HG03521 (cell line): ENCODE measurements at regions not wholly inside any gene's neighbourhood (a gene's known extent, or its start where the extent isn't known, plus 50 kb on each side); places are given as distances from the start of the nearest gene placed in this dataset.
A peak's percentile ranks its signal among the peaks of the same experiment; 100 is the strongest.
"Not testable (repeated sequence)": the region's sequence is repeated elsewhere in the genome, so short reads cannot be mapped to it uniquely, and the experiment has no call there.

Experiments used
- ATAC-seq: cut with Tn5 transposase; IDR thresholded peaks from one replicate; pipeline ENCODE4 v1.9.1; 2021; ENCODE audit warnings: mild to moderate bottlenecking, moderate library complexity; ENCODE audit not compliant: unreplicated experiment

DNA sequence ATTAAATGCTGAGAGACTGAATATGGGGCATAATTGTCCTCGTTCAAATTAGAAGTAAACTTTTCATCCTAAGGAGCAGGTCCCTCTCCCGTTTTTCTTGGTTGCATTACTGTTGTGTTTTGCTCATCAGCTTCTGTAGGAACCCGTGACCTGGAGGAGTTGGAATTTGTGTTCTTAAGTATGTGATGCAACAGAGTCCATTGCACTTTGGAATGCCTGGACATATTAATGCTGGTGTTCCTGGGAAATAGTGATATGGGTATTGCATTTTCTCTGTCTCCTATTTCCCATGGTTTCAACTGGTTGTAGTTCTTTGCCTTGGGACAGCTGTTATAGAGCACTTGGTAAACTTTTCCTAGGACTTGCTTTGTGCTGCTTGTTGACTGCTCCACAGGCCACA is 417.8 kb upstream of the LCORL start:
- ATAC-seq = no peak

- no peak for ATAC-seq
Measured at GRCh38 chr4:18435781-18436180, 414.2 kb upstream of the LCORL start.

GRCh38 chr4:18422685-18423084 is 401.1 kb upstream of the LCORL start:
- ATAC-seq = no peak

- no peak for ATAC-seq
Measured at GRCh38 chr4:18421519-18421918, 400.0 kb upstream of the LCORL start.

DNA sequence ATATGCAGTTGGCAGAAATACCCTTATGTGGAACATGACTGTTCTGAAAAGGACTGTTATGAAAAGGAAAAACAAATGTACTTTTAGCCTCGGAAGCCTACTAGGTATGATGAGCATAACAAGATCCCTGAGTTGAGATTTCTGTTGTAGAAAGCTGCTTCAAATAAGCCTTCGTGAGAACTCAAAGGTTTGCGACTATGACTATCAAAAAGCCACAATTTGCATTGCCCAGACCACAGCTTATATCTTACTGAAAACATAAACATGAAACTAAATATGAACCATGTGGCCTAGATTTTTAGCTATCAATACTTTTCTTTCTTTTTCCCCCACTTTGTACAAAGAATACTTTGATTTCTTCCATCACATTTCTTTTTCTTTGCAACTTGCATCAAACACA is 398.2 kb upstream of the LCORL start:
- peak; percentile 56 for ATAC-seq

- not testable (repeated sequence) for ATAC-seq
Measured at GRCh38 chr4:18418195-18418898, 396.8 kb upstream of the LCORL start.

DNA sequence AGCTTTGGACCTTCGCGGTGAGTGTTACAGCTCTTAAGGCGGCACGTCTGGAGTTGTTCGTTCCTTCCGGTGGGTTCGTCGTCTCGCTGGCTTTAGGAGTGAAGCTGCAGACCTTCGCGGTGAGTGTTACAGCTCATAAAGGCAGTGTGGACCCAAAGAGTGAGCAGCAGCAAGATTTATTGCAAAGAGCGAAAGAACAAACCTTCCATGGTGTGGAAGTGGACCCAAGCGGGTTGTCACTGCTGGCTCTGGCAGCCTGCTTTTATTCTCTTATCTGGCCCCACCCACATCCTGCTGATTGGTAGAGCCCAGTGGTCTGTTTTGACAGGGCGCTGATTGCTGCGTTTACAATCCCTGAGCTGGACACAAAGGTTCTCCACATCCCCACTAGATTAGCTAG is 396.1 kb upstream of the LCORL start:
- not testable (repeated sequence) for ATAC-seq

DNA sequence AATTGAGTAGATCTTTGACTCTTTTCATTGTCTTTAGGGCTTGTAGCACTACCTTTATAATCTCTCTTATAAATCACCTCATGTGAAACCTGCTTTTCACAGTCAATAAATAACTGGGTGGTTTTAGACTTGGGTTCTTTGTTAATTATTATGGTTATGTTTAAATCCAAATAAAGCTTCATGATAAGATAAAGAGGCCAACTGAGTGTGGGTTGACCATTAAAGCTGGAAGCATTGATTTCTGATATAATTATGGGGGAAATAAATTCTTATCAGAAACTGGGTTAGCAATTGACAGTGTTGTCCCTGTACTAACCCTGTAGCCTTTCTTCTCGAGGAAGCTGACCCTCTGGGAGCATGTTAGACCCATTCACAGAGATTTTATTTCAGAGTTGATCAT is 384.7 kb upstream of the LCORL start:
- ATAC-seq = no peak

DNA sequence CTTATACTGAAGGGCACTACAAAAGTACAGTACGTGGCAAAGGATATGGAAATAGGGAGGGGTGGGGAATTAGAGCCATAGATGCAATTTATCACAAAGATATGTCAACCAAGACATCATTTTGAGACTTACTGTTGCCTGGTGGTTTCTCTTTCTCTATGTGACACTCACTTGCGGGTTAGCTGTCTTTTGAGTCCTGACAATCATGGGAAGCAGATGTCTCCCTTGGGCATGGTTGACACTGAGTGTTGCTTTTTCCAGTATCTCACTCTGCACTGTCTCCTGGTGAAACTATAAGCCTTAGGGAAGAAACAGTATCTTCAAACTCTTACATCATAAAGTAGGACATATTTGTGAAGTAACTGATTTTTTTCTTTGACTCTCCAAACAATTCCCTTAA is 383.5 kb upstream of the LCORL start:
- no peak for ATAC-seq

DNA sequence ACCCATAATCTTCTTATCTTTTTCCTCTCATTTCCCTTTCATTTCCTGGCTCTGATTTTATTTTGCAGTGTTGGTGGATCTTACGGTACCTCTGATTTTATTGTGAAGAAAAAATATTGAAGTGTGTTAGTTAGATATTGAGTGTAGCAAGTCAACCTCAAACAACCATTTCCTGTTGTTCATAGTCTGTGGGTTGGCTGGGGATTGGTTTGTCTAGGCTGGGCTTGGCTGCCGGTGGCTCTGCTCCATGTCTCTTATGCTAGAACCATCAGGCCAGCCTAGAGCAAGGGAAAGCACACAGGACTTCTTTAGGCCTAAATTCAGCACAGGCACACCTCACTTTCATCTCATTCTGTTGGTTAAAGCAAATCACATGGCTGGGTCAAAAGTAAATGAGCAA is 383.1 kb upstream of the LCORL start:
- ATAC-seq = no peak

DNA sequence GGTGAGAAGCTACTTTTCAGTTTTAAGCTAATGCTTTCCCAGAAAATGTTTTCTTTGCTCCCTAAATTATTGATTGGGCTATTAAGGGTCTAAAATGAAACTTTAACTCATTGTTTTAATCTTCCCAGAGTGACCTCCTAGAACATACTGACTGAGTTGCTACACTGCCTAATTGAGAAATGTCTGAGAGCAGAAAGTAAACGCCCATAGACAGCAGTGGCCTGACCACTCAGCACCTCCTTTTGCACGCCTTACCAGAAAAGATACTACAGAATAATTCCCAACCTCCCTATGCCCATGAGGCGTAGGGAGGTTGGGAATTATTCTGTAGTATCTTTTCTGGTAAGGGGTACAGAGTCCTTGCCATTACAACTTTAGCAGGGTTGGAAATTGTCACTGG is 381.8 kb upstream of the LCORL start:
- no peak for ATAC-seq

DNA sequence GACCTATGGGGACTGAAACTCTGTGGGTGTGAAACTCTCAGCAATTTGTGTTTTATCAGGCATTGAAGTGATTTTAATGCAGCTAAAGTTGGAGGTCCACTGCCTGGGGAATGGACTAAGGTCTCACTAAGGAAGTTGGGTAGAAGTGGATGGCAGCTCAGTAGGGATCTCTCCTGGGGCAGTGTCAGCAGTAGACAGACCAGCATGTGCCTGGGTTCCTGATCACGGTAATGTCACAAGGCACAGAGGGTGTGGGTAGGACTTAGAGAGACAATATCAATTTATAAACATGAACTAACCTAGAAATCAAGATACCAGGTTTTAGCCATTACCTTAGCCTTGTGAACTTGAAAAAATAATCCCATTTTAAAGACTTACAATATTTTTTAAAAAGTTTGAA is 380.3 kb upstream of the LCORL start:
- ATAC-seq = no peak

DNA sequence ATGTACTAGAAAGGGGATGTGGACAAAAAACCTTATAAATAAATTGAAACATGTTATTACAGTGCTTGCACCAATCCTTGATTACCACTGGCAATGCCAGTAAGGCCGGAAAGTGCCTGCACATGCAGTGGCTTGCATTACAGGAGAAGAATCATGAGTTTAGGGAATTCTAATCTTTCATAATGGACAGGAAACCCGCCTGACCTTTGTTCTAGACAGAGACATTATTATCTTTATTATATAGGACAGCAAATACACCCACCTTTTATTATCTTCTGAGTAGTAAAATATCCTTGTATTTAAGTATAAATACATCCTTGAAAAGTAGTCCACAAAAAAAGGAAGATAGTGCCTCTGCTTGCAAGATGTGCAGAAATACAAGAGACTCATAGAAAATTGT is 379.9 kb upstream of the LCORL start:
- no peak for ATAC-seq

DNA sequence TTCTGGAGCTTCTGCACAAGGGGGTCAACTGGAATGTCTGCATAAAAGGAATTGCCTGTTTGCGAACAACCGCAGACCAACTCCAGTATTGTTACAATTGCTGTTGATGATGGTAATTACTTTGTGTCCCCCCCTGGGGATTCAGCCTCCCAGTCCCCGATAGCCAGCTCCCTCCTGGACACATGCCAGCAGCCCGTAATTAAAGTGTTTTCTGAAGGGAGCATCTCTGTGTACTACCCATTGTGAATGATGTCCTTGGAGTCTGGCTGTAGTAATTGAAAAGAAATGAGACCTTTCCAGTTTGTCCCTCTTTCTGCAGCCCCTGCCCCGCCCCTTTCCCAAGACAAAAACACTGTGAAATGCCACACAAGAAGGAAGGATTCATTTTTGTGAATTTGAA is 377.1 kb upstream of the LCORL start:
- no peak for ATAC-seq

DNA sequence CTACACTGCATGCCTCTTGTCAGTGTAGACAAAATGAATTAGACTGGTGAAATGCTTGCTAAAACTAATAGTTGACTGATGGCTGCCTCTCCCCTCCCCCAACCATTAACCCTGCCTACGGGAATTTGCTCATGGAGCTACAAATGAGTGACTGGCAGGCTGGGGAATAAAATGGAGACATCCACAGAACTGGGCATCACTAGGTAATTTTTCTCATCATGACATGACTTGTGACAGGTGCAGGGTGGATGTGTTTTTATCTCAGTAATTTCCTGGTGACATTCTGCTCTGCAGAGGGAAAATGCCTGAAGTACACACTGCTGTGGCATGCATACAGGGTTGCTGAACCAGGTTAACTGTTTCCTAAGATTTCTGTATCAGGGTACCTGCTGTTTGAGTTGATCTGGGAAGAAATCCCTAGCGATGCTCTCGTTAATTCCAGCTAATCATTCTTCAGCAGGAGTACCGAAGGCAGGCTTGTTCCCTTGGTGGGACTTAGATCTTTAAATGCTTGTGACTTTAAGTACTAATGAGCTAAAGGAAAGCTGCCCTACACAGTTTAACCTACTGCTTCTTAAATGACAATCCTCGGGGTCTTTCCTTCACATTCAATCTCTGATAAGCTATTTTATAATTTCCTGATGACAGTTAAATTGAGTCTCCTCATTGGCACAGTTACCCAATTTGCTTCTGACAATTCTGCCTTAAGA is 376.3 kb upstream of the LCORL start:
- ATAC-seq = no peak

- no peak for ATAC-seq
Measured at GRCh38 chr4:18394656-18395055, 373.1 kb upstream of the LCORL start.

DNA sequence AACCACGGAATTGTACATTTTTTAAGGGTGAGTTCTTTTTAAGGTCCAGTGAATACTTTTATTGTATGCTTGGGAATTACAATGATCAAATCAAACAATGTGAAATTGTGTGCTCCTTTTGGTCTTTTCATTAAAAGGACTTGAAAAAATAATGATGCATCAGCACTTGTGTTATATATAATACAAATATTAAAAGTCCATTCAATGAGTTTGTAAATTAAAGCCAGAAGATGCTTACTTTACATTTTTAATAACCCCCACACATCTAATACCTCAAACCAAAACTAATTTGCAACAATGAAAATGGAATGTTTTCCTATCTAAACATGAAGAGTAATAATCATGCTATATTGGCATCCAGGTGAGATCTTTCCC is 369.8 kb upstream of the LCORL start:
- no peak for ATAC-seq

GRCh38 chr4:18390655-18391353 is 369.2 kb upstream of the LCORL start:
- ATAC-seq = no peak

- ATAC-seq = no peak
Measured at GRCh38 chr4:18389115-18389514, 367.6 kb upstream of the LCORL start.

DNA sequence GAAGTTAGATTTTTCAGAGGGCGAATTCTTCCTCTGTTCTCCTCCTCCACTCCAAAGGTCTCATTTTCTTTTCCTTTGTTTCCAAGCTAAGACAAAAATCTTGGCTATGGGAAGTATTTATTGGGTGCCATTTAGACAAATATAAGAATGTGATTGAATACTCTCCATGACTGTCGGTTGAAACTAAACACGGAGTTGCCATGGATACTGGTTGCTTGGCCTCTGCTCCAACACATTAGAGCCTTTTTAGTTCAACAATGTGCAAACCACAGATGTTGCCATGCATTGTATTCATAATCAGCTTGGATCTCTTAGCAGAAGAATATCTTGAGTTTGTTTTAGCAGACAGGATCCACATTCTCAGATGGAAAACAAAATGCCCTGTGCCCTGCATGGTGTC is 366.5 kb upstream of the LCORL start:
- no peak for ATAC-seq

GRCh38 chr4:18381186-18381585 is 359.6 kb upstream of the LCORL start:
- no peak for ATAC-seq

DNA sequence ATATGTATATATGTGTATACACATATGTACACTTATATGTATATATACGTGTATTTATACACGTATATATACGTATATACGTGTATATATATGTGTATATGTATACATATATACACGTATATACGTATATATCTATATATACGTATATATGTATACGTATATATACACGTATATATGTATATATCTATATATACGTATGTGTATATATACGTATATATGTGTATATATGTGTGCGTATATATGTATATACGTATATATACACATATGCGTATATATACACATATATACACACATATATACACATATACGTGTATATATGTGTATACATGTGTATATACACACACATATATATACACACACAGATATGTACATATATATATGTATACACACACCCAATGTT is 348.0 kb upstream of the LCORL start:
- ATAC-seq = no peak
